Rectal smooth muscle tissue (tissue), 1 donor: ENCODE measurements at regions not wholly inside any gene's neighbourhood (a gene's known extent, or its start where the extent isn't known, plus 50 kb on each side); places are given as distances from the start of the nearest gene placed in this dataset.
"Not testable (repeated sequence)": the region's sequence is repeated elsewhere in the genome, so short reads cannot be mapped to it uniquely, and the experiment has no call there.

Experiments used
- H3K27ac ChIP-seq: one replicate; pipeline ENCODE4 v1.7.0; 2013; ENCODE audit warnings: low read depth, low read length, inconsistent platforms
- H3K27me3 ChIP-seq: one replicate; pipeline ENCODE4 v1.7.0; 2013; ENCODE audit warnings: low read length; ENCODE audit not compliant: control insufficient read depth, insufficient read depth
- H3K36me3 ChIP-seq: one replicate; pipeline ENCODE4 v1.7.0; 2013; ENCODE audit warnings: low read length; ENCODE audit not compliant: control insufficient read depth, insufficient read depth
- H3K4me1 ChIP-seq: one replicate; pipeline ENCODE4 v1.7.0; 2013; ENCODE audit warnings: low read length; ENCODE audit not compliant: control insufficient read depth, insufficient read depth
- H3K4me3 ChIP-seq: one replicate; pipeline ENCODE4 v1.7.0; 2013; ENCODE audit warnings: low read length
- H3K9ac ChIP-seq: one replicate; pipeline ENCODE4 v1.7.0; 2013; ENCODE audit warnings: low read length

DNA sequence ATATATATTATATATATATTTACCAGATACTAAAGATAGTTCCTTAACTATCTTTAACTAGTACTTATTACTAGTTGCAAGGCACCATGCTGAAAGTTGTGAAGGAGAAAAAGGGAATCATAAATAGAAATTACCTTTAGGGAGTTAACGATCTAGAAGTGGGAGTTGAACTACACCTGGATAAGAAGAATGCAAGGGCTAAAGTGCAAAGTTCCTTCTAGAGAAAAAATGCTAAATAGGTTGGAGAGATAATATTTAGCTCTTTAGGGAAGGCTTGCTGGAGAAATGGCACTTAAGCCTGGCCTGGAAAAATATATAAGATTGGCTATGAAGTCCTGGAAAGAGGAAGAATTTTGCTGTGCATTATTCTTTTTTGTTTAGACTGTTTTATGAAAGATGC lies 130.6 kb upstream of the IGSF10 start:
- H3K27me3 ChIP-seq = no peaks in the 10 kb centered on the region
- H3K36me3 ChIP-seq = no peaks in the 10 kb centered on the region
- H3K9ac ChIP-seq = no peak overlapping the region
- H3K4me1 ChIP-seq = no peaks in the 10 kb centered on the region
- H3K27ac ChIP-seq = no peak overlapping the region
- no peak overlapping the region for H3K4me3 ChIP-seq

DNA sequence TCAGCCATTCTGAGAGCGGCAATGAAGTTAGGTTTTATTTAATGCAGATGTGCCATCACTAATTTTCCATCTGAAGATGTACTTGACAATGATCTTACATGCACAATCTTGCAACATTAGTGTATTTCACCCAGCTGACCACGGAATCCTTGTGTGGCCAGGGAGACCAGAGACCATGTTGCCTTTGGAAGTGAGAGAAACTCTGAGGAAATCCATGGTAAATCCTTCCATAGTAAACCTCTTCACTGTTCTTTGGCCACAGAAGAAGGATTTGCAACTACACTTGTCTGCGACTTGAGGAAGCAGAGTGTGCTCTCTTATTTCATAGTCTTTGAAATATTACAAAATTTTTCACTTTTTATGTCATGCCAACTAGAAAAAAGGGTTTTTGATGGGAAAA lies 128.4 kb upstream of the IGSF10 start:
- H3K4me1 ChIP-seq = no peaks in the 10 kb centered on the region
- H3K4me3 ChIP-seq = no peak overlapping the region
- H3K27ac ChIP-seq = no peak overlapping the region
- no peak overlapping the region for H3K9ac ChIP-seq
- no peaks in the 10 kb centered on the region for H3K27me3 ChIP-seq
- no peaks in the 10 kb centered on the region for H3K36me3 ChIP-seq

GRCh38 chr3:151587659-151588058 lies 126.8 kb upstream of the IGSF10 start:
- H3K27me3 ChIP-seq, H3K9ac ChIP-seq, H3K4me1 ChIP-seq, H3K27ac ChIP-seq, H3K36me3 ChIP-seq, H3K4me3 ChIP-seq: not testable (repeated sequence)

DNA sequence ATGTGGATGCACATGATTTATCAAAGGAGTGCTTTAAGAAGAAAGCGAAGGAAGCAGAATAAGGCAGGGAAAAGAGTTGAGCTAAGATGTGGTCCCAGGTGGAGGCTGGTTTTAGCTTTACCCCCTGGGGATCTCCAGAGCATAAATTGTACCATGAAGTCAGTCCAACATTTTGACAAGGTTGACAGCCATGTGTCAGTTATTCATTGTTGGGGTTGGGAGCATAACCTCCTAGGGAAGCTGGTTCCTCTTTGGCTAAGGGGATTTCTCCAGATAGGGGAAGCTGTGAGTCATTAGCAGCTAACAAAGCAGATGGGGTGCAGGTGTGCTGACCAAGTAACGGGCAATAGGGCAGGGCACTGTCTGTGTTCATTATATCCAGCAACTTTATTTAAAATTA lies 123.7 kb upstream of the IGSF10 start:
- H3K27ac ChIP-seq = no peak overlapping the region
- H3K4me3 ChIP-seq = no peak overlapping the region
- no peaks in the 10 kb centered on the region for H3K27me3 ChIP-seq
- no peak overlapping the region for H3K9ac ChIP-seq
- H3K36me3 ChIP-seq = no peaks in the 10 kb centered on the region
- no peaks in the 10 kb centered on the region for H3K4me1 ChIP-seq

- Histone ChIP-seq H3K4me1 (no peaks in the 10 kb centered on the region), H3K4me3 (no peak overlapping the region), H3K9ac (no peak overlapping the region), H3K27ac (no peak overlapping the region), H3K27me3 (no peaks in the 10 kb centered on the region), H3K36me3 (no peaks in the 10 kb centered on the region)
Measured at GRCh38 chr3:151581035-151581434, 120.2 kb upstream of the IGSF10 start.

DNA sequence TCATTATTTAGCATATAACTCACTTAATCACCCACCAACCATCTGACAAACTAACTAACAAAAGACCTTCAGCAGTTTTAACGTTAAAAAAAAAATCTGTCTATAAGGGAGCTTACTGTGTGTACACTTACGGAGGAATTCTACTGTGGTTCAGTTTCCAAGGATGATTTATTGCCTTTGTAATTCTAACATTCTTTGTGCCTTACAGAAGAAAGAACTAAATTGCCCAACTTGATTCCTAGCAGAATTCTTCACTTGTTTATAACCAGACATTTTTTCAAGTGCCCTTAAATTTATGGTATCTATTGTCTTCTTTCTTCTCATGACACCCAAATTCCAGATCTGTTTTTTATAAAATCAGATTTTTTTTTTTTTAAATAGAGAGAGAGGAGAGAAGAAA lies 119.7 kb upstream of the IGSF10 start:
- H3K4me1 ChIP-seq = no peaks in the 10 kb centered on the region

GRCh38 chr3:151579571-151580270 lies 118.9 kb upstream of the IGSF10 start:
- H3K27me3 ChIP-seq = no peaks in the 10 kb centered on the region
- H3K9ac ChIP-seq = no peak overlapping the region
- no peaks in the 10 kb centered on the region for H3K36me3 ChIP-seq
- H3K27ac ChIP-seq = no peak overlapping the region
- no peaks in the 10 kb centered on the region for H3K4me1 ChIP-seq
- no peak overlapping the region for H3K4me3 ChIP-seq

More for the DNA sequence above, 119.7 kb upstream of the IGSF10 start:
- no peaks in the 10 kb centered on the region for H3K36me3 ChIP-seq
- no peak overlapping the region for H3K27ac ChIP-seq
- H3K9ac ChIP-seq = no peak overlapping the region
- no peak overlapping the region for H3K4me3 ChIP-seq
- no peaks in the 10 kb centered on the region for H3K27me3 ChIP-seq

DNA sequence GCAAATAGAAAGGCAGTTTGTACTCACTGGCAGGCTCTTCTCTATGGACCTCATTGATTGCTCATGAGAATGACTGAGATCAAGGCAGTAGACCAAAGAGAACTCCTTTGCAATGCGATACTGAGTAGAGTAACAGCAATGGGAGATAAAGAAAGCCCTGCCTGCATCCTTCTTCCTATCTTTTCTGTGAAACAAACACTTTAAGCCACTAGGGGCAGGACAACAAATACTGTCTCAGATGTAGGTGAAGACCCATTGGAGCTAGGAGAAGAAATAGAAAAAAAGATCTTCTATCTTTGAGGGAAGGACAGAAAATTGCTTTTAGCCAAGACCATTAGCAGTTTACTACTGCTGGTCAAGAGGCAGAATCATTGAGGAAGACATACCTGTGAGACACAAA lies 117.6 kb upstream of the IGSF10 start:
- Histone ChIP-seq H3K36me3 (no peaks in the 10 kb centered on the region), H3K9ac (no peak overlapping the region), H3K4me1 (no peaks in the 10 kb centered on the region), H3K27ac (no peak overlapping the region), H3K27me3 (no peaks in the 10 kb centered on the region), H3K4me3 (no peak overlapping the region)

- Histone ChIP-seq H3K4me1 (no peaks in the 10 kb centered on the region), H3K27me3 (no peaks in the 10 kb centered on the region), H3K4me3 (no peak overlapping the region), H3K9ac (no peak overlapping the region), H3K36me3 (no peaks in the 10 kb centered on the region), H3K27ac (no peak overlapping the region)
Measured at GRCh38 chr3:151576511-151577137, 115.8 kb upstream of the IGSF10 start.

DNA sequence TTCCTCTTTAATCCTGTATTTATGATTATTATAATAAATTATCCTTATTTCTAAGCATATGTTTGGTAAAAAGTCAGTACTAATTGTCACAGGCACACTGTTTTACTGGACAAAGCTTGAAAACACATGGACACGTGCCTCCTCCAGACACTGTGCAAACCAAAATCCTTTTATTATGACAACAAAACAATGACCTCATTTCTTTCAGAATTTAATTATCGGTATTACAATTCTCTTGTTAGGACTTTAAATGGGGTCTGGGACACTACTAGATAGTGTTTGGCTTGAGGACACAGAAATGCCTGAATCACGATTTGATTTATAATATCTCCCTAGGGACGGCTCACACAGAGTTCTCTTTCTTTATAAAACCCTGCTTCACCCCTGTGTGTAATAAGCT lies 107.3 kb upstream of the IGSF10 start:
- Histone ChIP-seq H3K9ac (no peak overlapping the region), H3K27ac (no peak overlapping the region), H3K36me3 (no peaks in the 10 kb centered on the region), H3K4me1 (no peaks in the 10 kb centered on the region), H3K27me3 (no peaks in the 10 kb centered on the region), H3K4me3 (no peak overlapping the region)

- Histone ChIP-seq H3K27ac (no peak overlapping the region), H3K9ac (no peak overlapping the region), H3K4me1 (no peaks in the 10 kb centered on the region), H3K4me3 (no peak overlapping the region), H3K27me3 (no peaks in the 10 kb centered on the region), H3K36me3 (no peaks in the 10 kb centered on the region)
Measured at GRCh38 chr3:151567477-151567876, 106.6 kb upstream of the IGSF10 start.

DNA sequence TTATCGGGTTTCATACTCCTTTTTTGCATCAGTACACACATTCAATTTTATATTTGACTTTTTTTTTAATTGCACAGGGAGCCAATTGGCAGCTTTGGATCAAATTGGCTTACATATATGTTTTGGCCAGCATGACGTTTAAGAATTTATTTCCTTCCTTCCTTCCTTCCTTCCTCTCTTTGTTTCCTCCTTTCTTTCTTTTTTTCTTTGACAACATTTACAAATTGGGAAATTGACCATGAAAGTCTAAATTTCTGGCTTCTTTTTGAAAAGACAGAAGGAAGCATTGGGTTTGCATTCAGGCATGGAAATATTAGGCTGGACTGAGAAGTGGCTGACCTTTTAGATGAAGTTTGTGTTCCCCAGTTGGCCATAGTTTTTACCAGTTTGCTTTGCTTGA lies 103.4 kb upstream of the IGSF10 start:
- H3K9ac ChIP-seq = no peak overlapping the region
- no peaks in the 10 kb centered on the region for H3K36me3 ChIP-seq
- H3K27ac ChIP-seq = no peak overlapping the region
- no peak overlapping the region for H3K4me3 ChIP-seq
- no peaks in the 10 kb centered on the region for H3K4me1 ChIP-seq
- H3K27me3 ChIP-seq = no peaks in the 10 kb centered on the region

GRCh38 chr3:151563305-151563704 lies 102.4 kb upstream of the IGSF10 start:
- Histone ChIP-seq H3K36me3 (no peaks in the 10 kb centered on the region), H3K27me3 (no peaks in the 10 kb centered on the region), H3K27ac (no peak overlapping the region), H3K9ac (no peak overlapping the region), H3K4me3 (no peak overlapping the region), H3K4me1 (no peaks in the 10 kb centered on the region)
